Aorta (tissue), 5 donors: ENCODE measurements at regions not wholly inside any gene's neighbourhood (a gene's known extent, or its start where the extent isn't known, plus 50 kb on each side); places are given as distances from the start of the nearest gene placed in this dataset.
A peak's percentile ranks its signal among the peaks of the same experiment; 100 is the strongest.
"Not testable (repeated sequence)": the region's sequence is repeated elsewhere in the genome, so short reads cannot be mapped to it uniquely, and the experiment has no call there.

Experiments
- ATAC-seq: fragments of 200-7000 bp; cut with Tn5 transposase; one replicate; pipeline ENCODE4 v1.9.1; 2022; ENCODE audit warnings: moderate library complexity; ENCODE audit not compliant: low FRiP score
- DNase-seq, 2 donors: peaks; one replicate each; pipeline ENCODE4 v3.0.0-alpha.2; 2020
- H3K27ac ChIP-seq, 2 donors: one replicate each; pipeline ENCODE4 v1.5.1; 2013; ENCODE audit warnings: low read length in 2 of 2, mild to moderate bottlenecking in 2 of 2, moderate library complexity in 2 of 2, control low read depth in 1 of 2, inconsistent platforms in 1 of 2, low read depth in 1 of 2
- H3K27me3 ChIP-seq, 2 donors: one replicate each; pipeline ENCODE4 v1.6.1; 2013; ENCODE audit warnings: control low read depth in 1 of 2, low read length in 1 of 2, mild to moderate bottlenecking in 1 of 2, moderate library complexity in 1 of 2; ENCODE audit not compliant: insufficient read depth in 2 of 2, control insufficient read depth in 1 of 2
- H3K36me3 ChIP-seq, 2 donors: one replicate each; pipeline ENCODE4 v1.6.1; 2013; ENCODE audit warnings: control low read depth in 1 of 2, low read length in 1 of 2, mild to moderate bottlenecking in 1 of 2; ENCODE audit not compliant: insufficient read depth in 2 of 2, control insufficient read depth in 1 of 2
- H3K4me1 ChIP-seq, 2 donors: one replicate each; pipeline ENCODE4 v1.6.1; 2013; ENCODE audit warnings: low read length in 2 of 2, control low read depth in 1 of 2, mild to moderate bottlenecking in 1 of 2, moderate library complexity in 1 of 2; ENCODE audit not compliant: insufficient read depth in 2 of 2, control insufficient read depth in 1 of 2
- H3K4me3 ChIP-seq, 2 donors: one replicate each; pipeline ENCODE4 v1.5.1; 2013; ENCODE audit warnings: low read length in 2 of 2, control low read depth in 1 of 2, mild to moderate bottlenecking in 1 of 2
- H3K9me3 ChIP-seq: one replicate; pipeline ENCODE4 v1.6.1; 2013; ENCODE audit warnings: mild to moderate bottlenecking, low read length; ENCODE audit not compliant: control insufficient read depth
- WGBS, 2 donors: extraction: QIAGEN DNeasy Blood & Tissue Kit; methylation state at CpG; one replicate each; pipeline ENCODE4 v1.1.7; 2013; 5-methylcytosine and 5-hydroxymethylcytosine counted together
- intact Hi-C, 2 donors: fragments of 100-400 bp; cut with DNase I; formaldehyde crosslinking; loops; one replicate each; pipeline versions ENCODE4 v1.14.2 to v1.15.0; 2022
- donor health status: healthy with polysubstance abuse.
- donor health status: Bipolar disorder and iron deficiency.
- donor health status: DM: no; HTN: no; CAD: no.
- donor health status: DM: no; HTN: no; CAD: no.
- donor health status: DM: yes; HTN: yes; CAD: no.

- WGBS, 2 donors = 53 to 62% methylated on average over 3 of the region's 3 CpGs
- intact Hi-C loops = no loop called here
- ATAC-seq = no peak
Measured at GRCh38 chr3:1456781-1457311, 364.0 kb downstream of the CNTN6 start.

GRCh38 chr3:1462371-1462770 is 369.5 kb downstream of the CNTN6 start:
- WGBS, 2 donors = 62% methylated on average over 2 of the region's 2 CpGs
- no peak overlapping the region for H3K27ac ChIP-seq
- no peaks in the 10 kb centered on the region for H3K27me3 ChIP-seq
- intact Hi-C loops = no loop called here
- H3K36me3 ChIP-seq = no peaks in the 10 kb centered on the region
- ATAC-seq (no peak), DNase-seq (no peak)
- no peaks in the 10 kb centered on the region for H3K9me3 ChIP-seq
- peaks cover 0 to 1% of the 10 kb centered on the region in 2 donors for H3K4me1 ChIP-seq
- no peak overlapping the region for H3K4me3 ChIP-seq

More at GRCh38 chr3:1456781-1457311, 364.0 kb downstream of the CNTN6 start:
- no peaks in the 10 kb centered on the region for H3K27me3 ChIP-seq
- H3K4me1 ChIP-seq = no peaks in the 10 kb centered on the region
- H3K9me3 ChIP-seq = no peaks in the 10 kb centered on the region
- no peak for DNase-seq
- no peaks in the 10 kb centered on the region for H3K36me3 ChIP-seq
- no peak overlapping the region for H3K4me3 ChIP-seq
- H3K27ac ChIP-seq = no peak overlapping the region

- H3K9me3 ChIP-seq = no peaks in the 10 kb centered on the region
- intact Hi-C loops = no loop called here
- 40 to 46% methylated on average over 3 of the region's 3 CpGs for WGBS, 2 donors
- peaks cover 0 to 1% of the 10 kb centered on the region in 2 donors for H3K4me1 ChIP-seq
- no peaks in the 10 kb centered on the region for H3K36me3 ChIP-seq
- ATAC-seq (no peak), DNase-seq (no peak)
- H3K27ac ChIP-seq = no peak overlapping the region
- no peaks in the 10 kb centered on the region for H3K27me3 ChIP-seq
- H3K4me3 ChIP-seq = no peak overlapping the region
Measured at GRCh38 chr3:1462856-1463450, 370.1 kb downstream of the CNTN6 start.

- WGBS, 2 donors = 84 to 85% methylated on average over 10 of the region's 10 CpGs
- not testable (repeated sequence) for H3K27ac ChIP-seq, DNase-seq
Measured at GRCh38 chr3:1465091-1465490, 372.3 kb downstream of the CNTN6 start.

GRCh38 chr3:1468145-1468544 is 375.3 kb downstream of the CNTN6 start:
- Histone ChIP-seq H3K36me3 (no peaks in the 10 kb centered on the region), H3K27me3 (no peaks in the 10 kb centered on the region), H3K4me3 (no peak overlapping the region), H3K4me1 (no peaks in the 10 kb centered on the region), H3K27ac (no peak overlapping the region), H3K9me3 (no peaks in the 10 kb centered on the region)
- ATAC-seq = no peak
- intact Hi-C loops = no loop called here
- DNase-seq = no peak
- 77 to 82% methylated on average over 4 of the region's 4 CpGs for WGBS, 2 donors

More at GRCh38 chr3:1465091-1465490, 372.3 kb downstream of the CNTN6 start:
- intact Hi-C loops, ATAC-seq, H3K9me3 ChIP-seq, H3K4me1 ChIP-seq, H3K27me3 ChIP-seq, H3K36me3 ChIP-seq, H3K4me3 ChIP-seq: not testable (repeated sequence)

- no peak for ATAC-seq
- no peak overlapping the region for H3K4me3 ChIP-seq
- H3K9me3 ChIP-seq = no peaks in the 10 kb centered on the region
- no peaks in the 10 kb centered on the region for H3K36me3 ChIP-seq
- H3K27me3 ChIP-seq = no peaks in the 10 kb centered on the region
- H3K27ac ChIP-seq = no peak overlapping the region
- H3K4me1 ChIP-seq = no peaks in the 10 kb centered on the region
- DNase-seq = no peak
- 68 to 70% methylated on average over 2 of the region's 2 CpGs for WGBS, 2 donors
- intact Hi-C loops = no loop called here
Measured at GRCh38 chr3:1469248-1469647, 376.4 kb downstream of the CNTN6 start.

- no peaks in the 10 kb centered on the region for H3K27me3 ChIP-seq
- no peak overlapping the region for H3K27ac ChIP-seq
- intact Hi-C loops = no loop called here
- ATAC-seq (no peak), DNase-seq (no peak)
- no peaks in the 10 kb centered on the region for H3K36me3 ChIP-seq
- no peak overlapping the region for H3K4me3 ChIP-seq
- 87 to 90% methylated on average over 2 of the region's 2 CpGs for WGBS, 2 donors
- no peaks in the 10 kb centered on the region for H3K4me1 ChIP-seq
- no peaks in the 10 kb centered on the region for H3K9me3 ChIP-seq
Measured at GRCh38 chr3:1469687-1470086, 376.9 kb downstream of the CNTN6 start.

GRCh38 chr3:1477669-1478068 is 384.8 kb downstream of the CNTN6 start:
- intact Hi-C loops = no loop called here

GRCh38 chr3:1495466-1495865 is 402.6 kb downstream of the CNTN6 start:
- H3K27ac ChIP-seq = no peak overlapping the region
- ATAC-seq (no peak), DNase-seq (no peak)
- no peaks in the 10 kb centered on the region for H3K27me3 ChIP-seq
- intact Hi-C loops = no loop called here
- no peaks in the 10 kb centered on the region for H3K4me1 ChIP-seq
- no peak overlapping the region for H3K4me3 ChIP-seq
- no peaks in the 10 kb centered on the region for H3K36me3 ChIP-seq
- no peaks in the 10 kb centered on the region for H3K9me3 ChIP-seq

More at GRCh38 chr3:1477669-1478068, 384.8 kb downstream of the CNTN6 start:
- Histone ChIP-seq H3K36me3 (no peaks in the 10 kb centered on the region), H3K4me3 (no peak overlapping the region), H3K9me3 (no peaks in the 10 kb centered on the region), H3K27me3 (no peaks in the 10 kb centered on the region), H3K27ac (no peak overlapping the region), H3K4me1 (no peaks in the 10 kb centered on the region)
- 92 to 94% methylated on average over 13 of the region's 13 CpGs for WGBS, 2 donors
- DNase-seq (peak in 1 of 2 donors; percentile 70), ATAC-seq (no peak)
